ENCODE measurements at regions not wholly inside any gene's neighbourhood (a gene's known extent, or its start where the extent isn't known, plus 50 kb on each side); places are given as distances from the start of the nearest gene placed in this dataset.
"Not testable (repeated sequence)": the region's sequence is repeated elsewhere in the genome, so short reads cannot be mapped to it uniquely, and the experiment has no call there.

DNA sequence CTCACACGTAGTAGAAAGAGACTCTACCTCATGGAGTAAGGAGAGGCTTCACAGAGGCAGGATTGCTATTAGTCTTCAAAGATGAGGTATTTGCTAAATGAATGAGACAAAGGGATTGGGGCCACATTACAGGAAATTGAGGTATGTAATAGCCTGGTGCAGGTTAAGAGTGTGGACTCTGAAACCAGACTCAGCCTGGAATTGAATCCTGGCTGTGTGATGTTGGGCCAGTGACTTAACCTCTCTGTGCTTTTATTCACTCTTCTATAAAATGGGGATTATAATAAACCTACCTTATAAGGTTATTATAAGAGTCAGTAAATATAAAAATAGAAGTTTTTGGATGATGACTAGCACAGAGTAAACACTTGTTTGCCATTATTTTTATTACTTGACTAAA is 64.7 kb upstream of the ATRNL1 start:
- no peak for DNase-seq

DNA sequence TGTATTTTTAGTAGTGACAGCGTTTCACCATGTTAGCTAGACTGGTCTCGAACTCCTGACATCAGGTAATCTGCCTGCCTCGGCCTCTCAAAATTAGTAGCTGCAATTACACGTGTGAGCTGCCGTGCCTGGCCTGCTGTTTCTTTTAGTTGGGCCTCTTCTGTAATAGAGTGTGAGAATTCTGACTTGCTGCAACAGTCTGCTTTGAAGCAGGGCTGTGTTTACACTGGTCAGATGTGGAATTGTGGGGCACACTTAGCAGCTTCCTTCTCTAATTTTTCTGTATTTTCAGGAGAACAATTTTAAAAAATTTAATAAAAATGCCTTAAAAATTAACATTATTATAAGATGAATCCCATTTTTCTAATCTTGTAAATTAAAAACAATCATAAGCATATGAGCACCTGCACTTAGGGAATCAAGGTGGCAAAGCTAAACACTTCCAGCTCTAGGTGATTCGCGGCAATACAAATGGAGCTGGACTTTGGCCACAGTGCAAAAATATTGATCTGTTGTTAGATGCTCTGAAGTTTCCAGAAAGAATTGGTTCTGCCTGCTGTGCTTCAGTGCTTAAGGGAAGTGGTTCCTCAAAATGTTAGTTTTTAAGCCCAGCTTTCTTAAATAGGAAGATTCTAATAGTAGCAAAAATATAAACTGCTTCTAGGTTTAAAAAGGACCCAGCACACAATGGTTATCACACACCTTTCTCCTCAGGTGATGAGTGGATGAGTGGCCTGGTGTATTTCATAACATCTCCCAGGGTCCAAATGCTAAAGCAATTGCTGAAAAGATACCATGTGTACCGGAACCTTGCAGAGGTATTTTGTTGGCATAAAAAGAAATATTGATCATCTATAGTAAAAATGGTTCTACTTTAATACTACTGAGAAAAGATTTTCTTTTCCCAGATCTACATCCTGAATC is 63.5 kb upstream of the ATRNL1 start:
- no peak for DNase-seq

DNA sequence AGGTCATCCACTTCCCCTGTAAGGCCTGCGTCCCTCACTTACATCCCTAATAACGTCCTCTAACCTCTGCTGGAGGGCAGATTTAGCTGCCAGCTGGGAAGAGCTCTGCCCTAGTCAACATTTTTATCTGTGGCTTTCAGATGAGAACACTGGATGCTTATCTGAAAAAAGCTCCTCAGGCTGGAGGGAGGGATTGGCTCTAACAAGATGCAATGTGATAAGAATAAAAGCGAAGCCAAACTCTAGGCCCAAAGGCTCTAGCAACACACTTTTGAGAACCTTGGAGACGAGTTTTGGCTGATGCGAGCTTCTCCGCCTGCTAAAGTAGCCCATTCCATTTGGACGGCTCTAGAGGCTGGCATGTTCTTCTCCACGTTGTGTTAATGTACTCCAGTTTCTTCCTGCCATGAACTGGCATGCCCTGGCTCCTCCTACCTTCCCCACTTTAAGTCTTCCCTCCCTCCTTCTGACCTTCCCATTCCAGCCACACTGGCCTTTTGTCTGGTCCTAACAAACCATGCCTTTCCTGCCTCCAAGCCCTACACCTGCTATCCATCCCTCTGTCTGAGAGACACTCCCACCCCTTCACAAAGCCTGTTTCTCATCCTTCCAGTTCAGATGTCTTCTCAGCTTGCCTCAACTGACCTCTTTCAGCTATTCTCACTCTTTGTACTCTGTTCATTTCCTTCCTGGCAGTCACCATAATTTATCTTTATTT is 62.5 kb upstream of the ATRNL1 start:
- peak in 15 of 58 donors; percentile 2 to 50 (median 12) for DNase-seq

DNA sequence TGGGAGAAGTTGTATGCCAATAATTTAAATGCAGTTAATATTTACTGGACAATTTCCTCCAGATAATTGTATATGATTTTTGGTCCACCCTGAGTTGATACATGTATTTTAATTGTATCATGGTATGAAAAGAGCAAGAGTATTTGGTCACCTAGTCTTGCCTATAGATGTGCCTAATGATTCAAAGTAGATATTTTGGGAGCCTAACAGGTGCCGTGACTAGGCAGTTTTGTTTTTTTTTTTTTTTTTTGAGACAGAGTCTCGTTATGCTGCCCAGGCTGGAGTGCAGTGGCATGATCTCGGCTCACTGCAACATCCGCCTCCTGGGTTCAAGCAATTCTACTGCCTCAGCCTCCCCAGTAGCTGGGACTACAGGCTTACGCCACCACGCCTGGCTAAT is 59.3 kb upstream of the ATRNL1 start:
- no peak for DNase-seq

DNA sequence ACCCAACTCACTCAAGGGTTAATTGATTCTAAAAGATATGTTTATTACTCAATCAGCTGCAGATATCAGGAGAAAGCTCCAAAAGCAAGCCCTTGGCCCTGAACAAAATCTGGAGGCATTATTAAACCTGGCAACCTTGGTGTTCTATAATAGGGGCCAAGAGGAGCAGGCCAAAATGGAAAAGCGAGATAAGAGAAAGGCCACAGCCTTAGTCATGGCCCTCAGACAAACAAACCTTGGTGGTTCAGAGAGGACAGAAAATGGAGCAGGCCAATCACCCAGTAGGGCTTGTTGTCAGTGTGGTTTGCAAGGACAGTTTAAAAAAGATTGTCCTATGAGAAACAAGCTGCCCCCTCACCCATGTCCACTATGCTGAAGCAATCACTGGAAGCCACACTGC is 53.4 kb upstream of the ATRNL1 start:
- not testable (repeated sequence) for DNase-seq

All from anterior cingulate cortex (tissue), 58 donors.